ENCODE measurements at regions not wholly inside any gene's neighbourhood (a gene's known extent, or its start where the extent isn't known, plus 50 kb on each side); places are given as distances from the start of the nearest gene placed in this dataset.

GRCh38 chr12:127677537-127678131 lies 589.3 kb upstream of the TMEM132C start:
- Histone ChIP-seq H3K36me3 (no peaks in the 10 kb centered on the region), H3K27me3 (ENCODE audit: insufficient read depth, low read depth, severe bottlenecking) (no peaks in the 10 kb centered on the region), H3K9me3 (ENCODE audit: severe bottlenecking) (no peaks in the 10 kb centered on the region), H3K4me3 (ENCODE audit: low read depth, low read length) (no peak overlapping the region), H3K27ac (no peak overlapping the region)
- peak; percentile 75 for DNase-seq
- TF ChIP-seq, protein P1, sequence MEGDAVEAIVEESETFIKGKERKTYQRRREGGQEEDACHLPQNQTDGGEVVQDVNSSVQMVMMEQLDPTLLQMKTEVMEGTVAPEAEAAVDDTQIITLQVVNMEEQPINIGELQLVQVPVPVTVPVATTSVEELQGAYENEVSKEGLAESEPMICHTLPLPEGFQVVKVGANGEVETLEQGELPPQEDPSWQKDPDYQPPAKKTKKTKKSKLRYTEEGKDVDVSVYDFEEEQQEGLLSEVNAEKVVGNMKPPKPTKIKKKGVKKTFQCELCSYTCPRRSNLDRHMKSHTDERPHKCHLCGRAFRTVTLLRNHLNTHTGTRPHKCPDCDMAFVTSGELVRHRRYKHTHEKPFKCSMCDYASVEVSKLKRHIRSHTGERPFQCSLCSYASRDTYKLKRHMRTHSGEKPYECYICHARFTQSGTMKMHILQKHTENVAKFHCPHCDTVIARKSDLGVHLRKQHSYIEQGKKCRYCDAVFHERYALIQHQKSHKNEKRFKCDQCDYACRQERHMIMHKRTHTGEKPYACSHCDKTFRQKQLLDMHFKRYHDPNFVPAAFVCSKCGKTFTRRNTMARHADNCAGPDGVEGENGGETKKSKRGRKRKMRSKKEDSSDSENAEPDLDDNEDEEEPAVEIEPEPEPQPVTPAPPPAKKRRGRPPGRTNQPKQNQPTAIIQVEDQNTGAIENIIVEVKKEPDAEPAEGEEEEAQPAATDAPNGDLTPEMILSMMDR (IDR thresholded peaks at IDR 0.05; ENCODE audit: low read depth, low read length): peak; percentile 78

- Histone ChIP-seq H3K27me3 (ENCODE audit: insufficient read depth, low read depth, severe bottlenecking) (no peaks in the 10 kb centered on the region), H3K36me3 (no peaks in the 10 kb centered on the region), H3K4me3 (ENCODE audit: low read depth, low read length) (no peak overlapping the region), H3K9me3 (ENCODE audit: severe bottlenecking) (no peaks in the 10 kb centered on the region), H3K27ac (no peak overlapping the region)
- TF ChIP-seq, protein P1 (IDR thresholded peaks at IDR 0.05; ENCODE audit: low read depth, low read length): no peak
- no peak for DNase-seq
Observed at GRCh38 chr12:127678945-127679344, 588.0 kb upstream of the TMEM132C start.

- H3K9me3 ChIP-seq (ENCODE audit: severe bottlenecking): no peaks in the 10 kb centered on the region
- no peaks in the 10 kb centered on the region for H3K27me3 ChIP-seq (ENCODE audit: insufficient read depth, low read depth, severe bottlenecking)
- H3K36me3 ChIP-seq: no peaks in the 10 kb centered on the region
- no peak for DNase-seq
- no peak overlapping the region for H3K27ac ChIP-seq
- TF ChIP-seq, protein P1 (IDR thresholded peaks at IDR 0.05; ENCODE audit: low read depth, low read length): no peak
- H3K4me3 ChIP-seq (ENCODE audit: low read depth, low read length): no peak overlapping the region
Observed at GRCh38 chr12:127680516-127680915, 586.5 kb upstream of the TMEM132C start.

GRCh38 chr12:127681151-127681754 lies 585.7 kb upstream of the TMEM132C start:
- Histone ChIP-seq H3K4me3 (ENCODE audit: low read depth, low read length) (no peak overlapping the region), H3K27ac (no peak overlapping the region), H3K9me3 (ENCODE audit: severe bottlenecking) (no peaks in the 10 kb centered on the region), H3K36me3 (no peaks in the 10 kb centered on the region), H3K27me3 (ENCODE audit: insufficient read depth, low read depth, severe bottlenecking) (no peaks in the 10 kb centered on the region)
- TF ChIP-seq, protein P1 (IDR thresholded peaks at IDR 0.05; ENCODE audit: low read depth, low read length): no peak
- DNase-seq: no peak

GRCh38 chr12:127685491-127685890 lies 581.5 kb upstream of the TMEM132C start:
- TF ChIP-seq, protein P1 (IDR thresholded peaks at IDR 0.05; ENCODE audit: low read depth, low read length): no peak
- Histone ChIP-seq H3K27ac (no peak overlapping the region), H3K36me3 (no peaks in the 10 kb centered on the region), H3K27me3 (ENCODE audit: insufficient read depth, low read depth, severe bottlenecking) (no peaks in the 10 kb centered on the region), H3K9me3 (ENCODE audit: severe bottlenecking) (no peaks in the 10 kb centered on the region), H3K4me3 (ENCODE audit: low read depth, low read length) (no peak overlapping the region)
- DNase-seq: no peak

- H3K27me3 ChIP-seq (ENCODE audit: insufficient read depth, low read depth, severe bottlenecking): no peaks in the 10 kb centered on the region
- no peak overlapping the region for H3K4me3 ChIP-seq (ENCODE audit: low read depth, low read length)
- H3K36me3 ChIP-seq: no peaks in the 10 kb centered on the region
- TF ChIP-seq, protein P1 (IDR thresholded peaks at IDR 0.05; ENCODE audit: low read depth, low read length): no peak
- H3K9me3 ChIP-seq (ENCODE audit: severe bottlenecking): no peaks in the 10 kb centered on the region
- no peak for DNase-seq
- no peak overlapping the region for H3K27ac ChIP-seq
Observed at GRCh38 chr12:127685931-127686330, 581.0 kb upstream of the TMEM132C start.
